Heart right ventricle (tissue), 16 donors: ENCODE measurements at regions not wholly inside any gene's neighbourhood (a gene's known extent, or its start where the extent isn't known, plus 50 kb on each side); places are given as distances from the start of the nearest gene placed in this dataset.

Experiments used
- ATAC-seq, 8 donors: fragments of 200-7000 bp; cut with Tn5 transposase; one replicate each; pipeline ENCODE4 v1.9.1; 2020; ENCODE audit warnings: mild to moderate bottlenecking in 8 of 8, moderate library complexity in 8 of 8, moderate number of reproducible peaks in 1 of 8
- DNase-seq, 2 donors: peaks; one replicate each; pipeline ENCODE4 v3.0.0-alpha.2; 2020
- H3K27ac ChIP-seq, 10 donors: fragments of 200-600 bp; sonication (generic) in 2 of 10; one replicate each; pipeline versions ENCODE4 v1.5.0 to v1.8.0; 2020 to 2022; ENCODE audit warnings: mild to moderate bottlenecking in 3 of 10
- H3K27me3 ChIP-seq, 7 donors: fragments of 200-600 bp; one replicate each; pipeline ENCODE4 v1.8.0; 2021 to 2022; ENCODE audit warnings: mild to moderate bottlenecking in 2 of 7
- H3K36me3 ChIP-seq, 9 donors: fragments of 200-600 bp; sonication (generic) in 1 of 9; one replicate each; pipeline versions ENCODE4 v1.5.0 to v1.8.0; 2020 to 2022; ENCODE audit warnings: mild to moderate bottlenecking in 2 of 9
- H3K4me1 ChIP-seq, 9 donors: fragments of 200-600 bp; sonication (generic) in 1 of 9; one replicate each; pipeline versions ENCODE4 v1.5.0 to v1.8.0; 2020 to 2022; ENCODE audit warnings: mild to moderate bottlenecking in 4 of 9
- H3K4me3 ChIP-seq, 10 donors: fragments of 200-600 bp; sonication (generic) in 2 of 10; one replicate each; pipeline versions ENCODE4 v1.5.0 to v1.8.0; 2020 to 2022; ENCODE audit warnings: mild to moderate bottlenecking in 7 of 10, moderate library complexity in 2 of 10
- H3K9me3 ChIP-seq, 11 donors: fragments of 200-600 bp in 10 of 11; sonication (generic) in 2 of 11; one replicate each; pipeline versions ENCODE4 v1.5.0 to v1.8.0; 2013 to 2022; ENCODE audit warnings: mild to moderate bottlenecking in 2 of 11, control low read depth in 1 of 11, moderate library complexity in 1 of 11
- CTCF ChIP-seq, 9 donors: fragments of 200-600 bp; sonication (generic) in 2 of 9; IDR thresholded peaks; one replicate each; pipeline versions ENCODE4 v1.5.0 to v1.8.0; 2021 to 2022; ENCODE audit warnings: antibody characterized with exemption in 9 of 9, mild to moderate bottlenecking in 5 of 9, moderate library complexity in 1 of 9
- WGBS, 2 donors: extraction: QIAGEN DNeasy Blood & Tissue Kit; methylation state at CpG; one replicate each; pipeline ENCODE4 v1.1.7; 2013; ENCODE audit warnings: inconsistent platforms in 1 of 2; 5-methylcytosine and 5-hydroxymethylcytosine counted together
- intact Hi-C, 10 donors: fragments of 100-400 bp; cut with DNase I; formaldehyde crosslinking; loops; one replicate each; pipeline versions ENCODE4 v1.11.1 to v1.14.2; 2022
- donor health status: Arrhythmogenic right ventricular cardiomyopathy.
- donor health status: ischemic (EF 13 %, LVEDD 7.1; RV severe dilation, severe dysfunction).
- donor health status: healthy with polysubstance abuse.
- donor health status: DM: no; HTN: yes; CAD: no.
- donor health status: DM: no; HTN: no; CAD: no.
- donor health status: ischemic (EF 25% LVEDD 6.9; RV normal size, moderate dysfunction).
- donor health status: ischemic (EF 25% LVEDD 5.7; RV mildly dilated, moderate dysfunction).
- donor health status: healthy.
- donor health status: DM: yes; HTN: yes; CAD: no.
- donor health status: Ischemic cardiomyopathy.
- donor health status: ischemic (EF 35%, LVEDD 5.7; RV mildly dilated, moderate dysfunction).
- donor health status: nonischemic (EF 11% LVEDD 7.7; RV severe dilation, severe dysfunction).
- donor health status: DM: yes; HTN: yes; CAD: no.
- donor health status: PGD.
- donor health status: ischemic (EF 29% LVEDD 5.4; RV normal size, mild dysfunction).
- donor health status: nonischemic (EF 23%, LVEDD 6.1; RV moderate dilation, normal function).

DNA sequence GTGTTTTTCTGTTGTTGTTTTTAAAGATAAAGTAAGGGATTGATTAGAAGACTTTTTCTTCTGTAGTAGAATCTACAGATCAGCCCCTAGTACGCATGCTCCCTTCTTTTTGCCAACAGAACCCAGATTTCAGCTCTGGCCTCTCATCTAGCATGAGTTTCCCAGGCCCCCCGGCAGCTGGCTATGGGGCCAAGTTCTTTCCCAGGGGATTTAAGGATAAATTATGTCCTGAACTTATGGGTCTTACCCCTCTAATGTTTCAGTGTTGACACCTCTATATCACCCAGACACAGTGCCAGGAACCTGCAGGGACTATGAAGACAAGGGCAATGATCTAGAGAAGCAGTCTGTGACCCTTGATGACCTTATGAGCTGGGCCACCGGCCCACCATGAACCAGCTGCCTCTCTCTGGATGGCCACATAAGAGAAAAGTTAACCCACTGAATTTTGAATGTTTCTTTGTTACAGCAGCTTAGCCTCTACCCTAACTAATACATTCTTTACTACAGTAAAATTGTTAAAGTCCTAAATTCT is 150.5 kb downstream of the UNC5CL start:
- 53 to 61% methylated on average over 3 of the region's 3 CpGs for WGBS, 2 donors
- intact Hi-C loops: no loop called here
- ATAC-seq (no peak), DNase-seq (no peak)
- TF ChIP-seq CTCF (IDR thresholded peaks at IDR 0.05): no peak
- peaks cover 0 to 4% (median 0%) of the 10 kb centered on the region in 9 donors for H3K36me3 ChIP-seq
- no peak overlapping the region for H3K27ac ChIP-seq
- no peaks in the 10 kb centered on the region for H3K9me3 ChIP-seq
- H3K4me1 ChIP-seq: no peaks in the 10 kb centered on the region
- H3K27me3 ChIP-seq: no peaks in the 10 kb centered on the region
- H3K4me3 ChIP-seq: no peak overlapping the region

- no peak for ATAC-seq
- no peak for TF ChIP-seq CTCF (IDR thresholded peaks at IDR 0.05)
- no peak for DNase-seq
- Histone ChIP-seq H3K27ac (no peak overlapping the region), H3K4me3 (no peak overlapping the region), H3K4me1 (no peaks in the 10 kb centered on the region), H3K36me3 (peaks cover 0 to 4% (median 0%) of the 10 kb centered on the region in 9 donors), H3K9me3 (no peaks in the 10 kb centered on the region), H3K27me3 (no peaks in the 10 kb centered on the region)
- 67 to 72% methylated on average over 6 of the region's 6 CpGs for WGBS, 2 donors
- intact Hi-C loops: no loop called here
These were observed 151.2 kb downstream of the UNC5CL start for GRCh38 chr6:40887792-40888340.

DNA sequence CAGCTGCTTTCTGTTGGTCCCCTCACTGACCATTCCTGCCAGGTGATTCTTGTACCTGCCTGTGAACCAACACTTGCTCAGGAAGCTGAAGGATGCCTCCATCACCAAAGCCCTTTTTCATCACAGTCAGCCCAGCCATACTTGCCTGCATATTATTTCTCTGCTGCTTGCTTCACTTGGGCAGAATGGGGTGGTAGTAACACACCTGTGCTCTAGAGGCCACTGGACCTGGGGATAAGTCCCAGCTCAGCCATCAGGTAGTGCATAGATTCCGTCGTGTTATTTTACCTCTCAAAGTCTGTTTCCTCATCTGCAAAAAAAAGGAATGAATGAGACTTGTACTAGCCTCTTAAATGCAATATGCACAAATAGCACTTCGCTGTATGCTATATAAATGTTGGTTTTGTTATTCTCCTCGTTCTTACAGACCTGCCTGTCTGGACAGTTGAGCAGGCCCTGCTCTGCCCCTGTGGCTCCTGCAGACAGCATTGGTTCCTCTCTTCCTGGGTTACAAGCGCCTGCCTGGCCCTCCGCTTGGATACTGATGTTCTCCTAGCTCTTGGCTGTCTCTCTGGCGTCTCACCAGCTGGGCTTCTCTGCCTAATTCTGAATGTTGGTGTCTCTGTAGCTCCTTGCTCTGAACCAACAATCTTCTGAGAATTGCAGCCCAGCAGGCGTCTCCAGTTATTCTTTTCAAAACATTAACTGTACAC is 151.8 kb downstream of the UNC5CL start:
- peaks cover 0 to 4% (median 0%) of the 10 kb centered on the region in 9 donors for H3K36me3 ChIP-seq
- WGBS, 2 donors: 81 to 87% methylated on average over 8 of the region's 8 CpGs
- no peak overlapping the region for H3K4me3 ChIP-seq
- no peak for DNase-seq
- no peak overlapping the region for H3K27ac ChIP-seq
- ATAC-seq: no peak
- intact Hi-C loops: no loop called here
- no peak for TF ChIP-seq CTCF (IDR thresholded peaks at IDR 0.05)
- no peaks in the 10 kb centered on the region for H3K9me3 ChIP-seq
- H3K4me1 ChIP-seq: no peaks in the 10 kb centered on the region
- H3K27me3 ChIP-seq: no peaks in the 10 kb centered on the region

- no peak for TF ChIP-seq CTCF (IDR thresholded peaks at IDR 0.05)
- Histone ChIP-seq H3K27ac (no peak overlapping the region), H3K9me3 (no peaks in the 10 kb centered on the region), H3K4me3 (no peak overlapping the region), H3K27me3 (no peaks in the 10 kb centered on the region), H3K4me1 (no peaks in the 10 kb centered on the region), H3K36me3 (peaks cover 0 to 4% (median 0%) of the 10 kb centered on the region in 9 donors)
- 60 to 66% methylated on average over 5 of the region's 5 CpGs for WGBS, 2 donors
- no peak for DNase-seq
- ATAC-seq: no peak
- intact Hi-C loops: no loop called here
These were observed 153.8 kb downstream of the UNC5CL start for GRCh38 chr6:40885139-40885774.
